ENCODE measurements at regions not wholly inside any gene's neighbourhood (a gene's known extent, or its start where the extent isn't known, plus 50 kb on each side); places are given as distances from the start of the nearest gene placed in this dataset.

GRCh38 chr4:56212774-56213173, 174.5 kb downstream of the AASDH start:
- H3K4me1 ChIP-seq (ENCODE audit: control extremely low read depth in 1 of 4, control insufficient read depth in 4 of 4, insufficient read depth in 4 of 4, low read length in 3 of 4): peaks cover 2 to 14% (median 11%) of the 10 kb centered on the region in 4 experiments
- WGBS (ENCODE audit: insufficient coverage): 95% methylated on average over 2 of the region's 2 CpGs
- no peak overlapping the region for H3K4me3 ChIP-seq (ENCODE audit: control insufficient read depth in 1 of 7, extremely low read depth in 1 of 7, insufficient read depth in 4 of 7, low read depth in 2 of 7, low read length in 6 of 7)
- POLR2A ChIA-PET: no interaction called here
- no peaks in the 10 kb centered on the region for H3K27me3 ChIP-seq (replicated peaks in 2 of 5; ENCODE audit: control insufficient read depth in 4 of 5, insufficient read depth in 5 of 5, low read length in 4 of 5)
- CTCF ChIA-PET: no interaction called here
- no peak for DNase-seq
- H3K9me3 ChIP-seq (ENCODE audit: control extremely low read depth in 1 of 5, control insufficient read depth in 4 of 5, insufficient read depth in 2 of 5, low read depth in 1 of 5, low read length in 4 of 5): peaks cover 0 to 18% (median 7%) of the 10 kb centered on the region in 5 experiments
- peaks cover 0 to 26% (median 12%) of the 10 kb centered on the region in 4 experiments for H3K36me3 ChIP-seq (ENCODE audit: control insufficient read depth in 4 of 4, insufficient read depth in 4 of 4, low read length in 3 of 4)
- no peak overlapping the region for H3K27ac ChIP-seq (ENCODE audit: insufficient read depth in 1 of 2, low read depth in 1 of 2, low read length in 2 of 2, poor library complexity in 1 of 2, severe bottlenecking in 2 of 2)

DNA sequence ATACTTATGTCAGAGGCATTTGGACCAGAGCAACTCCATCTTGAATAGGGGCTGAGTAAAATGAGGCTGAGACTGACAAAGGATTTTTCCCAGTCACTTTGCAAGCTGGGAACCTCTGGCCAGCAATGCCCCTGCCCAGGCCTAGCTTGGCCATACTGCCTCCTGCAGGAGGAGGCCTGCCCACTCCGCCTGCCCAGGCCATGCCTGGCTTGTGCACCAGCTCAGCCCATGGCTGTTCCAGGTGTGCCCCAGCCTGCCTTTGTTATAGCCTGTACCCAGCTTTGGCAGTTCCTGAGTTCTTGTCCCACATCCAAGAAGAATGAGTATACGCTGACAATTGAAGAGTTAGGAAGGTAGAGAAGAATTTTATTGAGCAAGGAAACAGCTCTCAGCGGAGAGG, 176.1 kb downstream of the AASDH start:
- 92% methylated on average over 2 of the region's 3 CpGs for WGBS (ENCODE audit: insufficient coverage)
- no peak overlapping the region for H3K27ac ChIP-seq (ENCODE audit: insufficient read depth in 1 of 2, low read depth in 1 of 2, low read length in 2 of 2, poor library complexity in 1 of 2, severe bottlenecking in 2 of 2)
- ChIA-PET POLR2A (no interaction called here), CTCF (no interaction called here)
- H3K36me3 ChIP-seq (ENCODE audit: control insufficient read depth in 4 of 4, insufficient read depth in 4 of 4, low read length in 3 of 4): peaks cover 0 to 37% (median 15%) of the 10 kb centered on the region in 4 experiments
- H3K4me3 ChIP-seq (ENCODE audit: control insufficient read depth in 1 of 7, extremely low read depth in 1 of 7, insufficient read depth in 4 of 7, low read depth in 2 of 7, low read length in 6 of 7): no peak overlapping the region
- no peaks in the 10 kb centered on the region for H3K27me3 ChIP-seq (replicated peaks in 2 of 5; ENCODE audit: control insufficient read depth in 4 of 5, insufficient read depth in 5 of 5, low read length in 4 of 5)
- H3K4me1 ChIP-seq (ENCODE audit: control extremely low read depth in 1 of 4, control insufficient read depth in 4 of 4, insufficient read depth in 4 of 4, low read length in 3 of 4): peaks cover 2 to 11% (median 9%) of the 10 kb centered on the region in 4 experiments
- H3K9me3 ChIP-seq (ENCODE audit: control extremely low read depth in 1 of 5, control insufficient read depth in 4 of 5, insufficient read depth in 2 of 5, low read depth in 1 of 5, low read length in 4 of 5): peaks cover 0 to 18% (median 7%) of the 10 kb centered on the region in 5 experiments
- no peak for DNase-seq

DNA sequence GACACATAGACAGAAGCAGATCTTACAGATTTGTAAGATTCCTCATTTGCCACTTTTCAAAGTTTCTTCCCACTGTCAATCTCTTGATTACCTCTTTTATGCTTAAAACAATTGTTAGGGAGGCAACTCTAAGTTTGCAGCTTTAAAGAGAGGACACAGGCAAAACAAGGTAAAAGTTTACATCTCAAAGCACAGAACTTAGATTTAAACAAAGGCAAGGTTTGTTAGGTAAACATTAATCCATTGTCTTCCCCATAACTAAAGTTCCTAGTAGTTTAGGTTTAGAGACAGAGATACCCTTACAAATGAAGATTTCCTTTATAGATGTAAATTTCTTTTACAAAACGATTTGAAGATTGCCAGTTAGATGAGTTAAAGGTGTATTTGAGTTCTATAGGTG, 176.9 kb downstream of the AASDH start:
- WGBS (ENCODE audit: insufficient coverage): 100% methylated on average over 1 of the region's 1 CpG
- POLR2A ChIA-PET: no interaction called here
- H3K4me1 ChIP-seq (ENCODE audit: control extremely low read depth in 1 of 4, control insufficient read depth in 4 of 4, insufficient read depth in 4 of 4, low read length in 3 of 4): peaks cover 0 to 3% (median 1%) of the 10 kb centered on the region in 4 experiments
- H3K9me3 ChIP-seq (ENCODE audit: control extremely low read depth in 1 of 5, control insufficient read depth in 4 of 5, insufficient read depth in 2 of 5, low read depth in 1 of 5, low read length in 4 of 5): peaks cover 0 to 18% (median 7%) of the 10 kb centered on the region in 5 experiments
- H3K36me3 ChIP-seq (ENCODE audit: control insufficient read depth in 4 of 4, insufficient read depth in 4 of 4, low read length in 3 of 4): peaks cover 0 to 39% (median 16%) of the 10 kb centered on the region in 4 experiments
- H3K27ac ChIP-seq (ENCODE audit: insufficient read depth in 1 of 2, low read depth in 1 of 2, low read length in 2 of 2, poor library complexity in 1 of 2, severe bottlenecking in 2 of 2): no peak overlapping the region
- no peak for DNase-seq
- no peak overlapping the region for H3K4me3 ChIP-seq (ENCODE audit: control insufficient read depth in 1 of 7, extremely low read depth in 1 of 7, insufficient read depth in 4 of 7, low read depth in 2 of 7, low read length in 6 of 7)
- CTCF ChIA-PET: no interaction called here
- no peaks in the 10 kb centered on the region for H3K27me3 ChIP-seq (replicated peaks in 2 of 5; ENCODE audit: control insufficient read depth in 4 of 5, insufficient read depth in 5 of 5, low read length in 4 of 5)

DNA sequence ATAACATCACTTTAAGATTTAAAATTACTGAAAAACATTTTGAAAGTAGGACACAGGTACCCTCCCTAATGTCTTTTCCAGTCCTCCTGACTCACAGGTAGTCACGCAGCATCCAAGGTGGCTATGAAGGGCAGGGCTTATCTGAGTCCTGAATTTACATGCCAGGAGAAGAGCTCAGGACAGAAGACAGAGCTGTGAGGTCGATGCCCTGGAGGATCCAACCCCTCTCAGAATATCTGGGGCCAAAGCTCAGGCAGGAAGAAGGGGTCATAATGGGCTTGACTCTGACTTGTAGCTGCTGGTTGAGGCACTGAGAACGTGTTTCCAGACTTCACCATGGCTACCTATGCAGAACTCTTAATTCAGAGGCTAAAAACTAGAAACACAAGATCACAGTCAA, 177.5 kb downstream of the AASDH start:
- Histone ChIP-seq H3K27ac (ENCODE audit: insufficient read depth in 1 of 2, low read depth in 1 of 2, low read length in 2 of 2, poor library complexity in 1 of 2, severe bottlenecking in 2 of 2) (no peak overlapping the region), H3K9me3 (ENCODE audit: control extremely low read depth in 1 of 5, control insufficient read depth in 4 of 5, insufficient read depth in 2 of 5, low read depth in 1 of 5, low read length in 4 of 5) (peaks cover 0 to 18% (median 7%) of the 10 kb centered on the region in 5 experiments), H3K36me3 (ENCODE audit: control insufficient read depth in 4 of 4, insufficient read depth in 4 of 4, low read length in 3 of 4) (peaks cover 0 to 39% (median 16%) of the 10 kb centered on the region in 4 experiments), H3K27me3 (replicated peaks in 2 of 5; ENCODE audit: control insufficient read depth in 4 of 5, insufficient read depth in 5 of 5, low read length in 4 of 5) (no peaks in the 10 kb centered on the region), H3K4me3 (ENCODE audit: control insufficient read depth in 1 of 7, extremely low read depth in 1 of 7, insufficient read depth in 4 of 7, low read depth in 2 of 7, low read length in 6 of 7) (no peak overlapping the region), H3K4me1 (ENCODE audit: control extremely low read depth in 1 of 4, control insufficient read depth in 4 of 4, insufficient read depth in 4 of 4, low read length in 3 of 4) (no peaks in the 10 kb centered on the region)
- ChIA-PET POLR2A (no interaction called here), CTCF (no interaction called here)
- no peak for DNase-seq
- WGBS (ENCODE audit: insufficient coverage): 100% methylated on average over 2 of the region's 3 CpGs

GRCh38 chr4:56208103-56208502, 179.2 kb downstream of the AASDH start:
- WGBS (ENCODE audit: insufficient coverage): no CpG with 5 or more reads among the region's 1 CpG
- Histone ChIP-seq H3K36me3 (ENCODE audit: control insufficient read depth in 4 of 4, insufficient read depth in 4 of 4, low read length in 3 of 4) (peaks cover 0 to 48% (median 22%) of the 10 kb centered on the region in 4 experiments), H3K9me3 (ENCODE audit: control extremely low read depth in 1 of 5, control insufficient read depth in 4 of 5, insufficient read depth in 2 of 5, low read depth in 1 of 5, low read length in 4 of 5) (peaks cover 0 to 18% (median 7%) of the 10 kb centered on the region in 5 experiments), H3K4me1 (ENCODE audit: control extremely low read depth in 1 of 4, control insufficient read depth in 4 of 4, insufficient read depth in 4 of 4, low read length in 3 of 4) (no peaks in the 10 kb centered on the region), H3K27me3 (replicated peaks in 2 of 5; ENCODE audit: control insufficient read depth in 4 of 5, insufficient read depth in 5 of 5, low read length in 4 of 5) (no peaks in the 10 kb centered on the region), H3K27ac (ENCODE audit: insufficient read depth in 1 of 2, low read depth in 1 of 2, low read length in 2 of 2, poor library complexity in 1 of 2, severe bottlenecking in 2 of 2) (no peak overlapping the region), H3K4me3 (ENCODE audit: control insufficient read depth in 1 of 7, extremely low read depth in 1 of 7, insufficient read depth in 4 of 7, low read depth in 2 of 7, low read length in 6 of 7) (no peak overlapping the region)
- ChIA-PET POLR2A (no interaction called here), CTCF (no interaction called here)
- DNase-seq: no peak

GRCh38 chr4:56206258-56206657, 181.0 kb downstream of the AASDH start:
- no peak overlapping the region for H3K27ac ChIP-seq (ENCODE audit: insufficient read depth in 1 of 2, low read depth in 1 of 2, low read length in 2 of 2, poor library complexity in 1 of 2, severe bottlenecking in 2 of 2)
- peaks cover 0 to 43% (median 19%) of the 10 kb centered on the region in 4 experiments for H3K36me3 ChIP-seq (ENCODE audit: control insufficient read depth in 4 of 4, insufficient read depth in 4 of 4, low read length in 3 of 4)
- ChIA-PET CTCF (interaction anchor here (0.6 kb wide), 1 partner anchor 14 kb away, joined by 3 read pairs; no protein-coding TSS in a partner anchor), POLR2A (no interaction called here)
- peaks cover 0 to 12% (median 3%) of the 10 kb centered on the region in 5 experiments for H3K9me3 ChIP-seq (ENCODE audit: control extremely low read depth in 1 of 5, control insufficient read depth in 4 of 5, insufficient read depth in 2 of 5, low read depth in 1 of 5, low read length in 4 of 5)
- no peak overlapping the region for H3K4me3 ChIP-seq (ENCODE audit: control insufficient read depth in 1 of 7, extremely low read depth in 1 of 7, insufficient read depth in 4 of 7, low read depth in 2 of 7, low read length in 6 of 7)
- no peak for DNase-seq
- H3K4me1 ChIP-seq (ENCODE audit: control extremely low read depth in 1 of 4, control insufficient read depth in 4 of 4, insufficient read depth in 4 of 4, low read length in 3 of 4): no peaks in the 10 kb centered on the region
- WGBS (ENCODE audit: insufficient coverage): 100% methylated on average over 3 of the region's 4 CpGs
- no peaks in the 10 kb centered on the region for H3K27me3 ChIP-seq (replicated peaks in 2 of 5; ENCODE audit: control insufficient read depth in 4 of 5, insufficient read depth in 5 of 5, low read length in 4 of 5)

DNA sequence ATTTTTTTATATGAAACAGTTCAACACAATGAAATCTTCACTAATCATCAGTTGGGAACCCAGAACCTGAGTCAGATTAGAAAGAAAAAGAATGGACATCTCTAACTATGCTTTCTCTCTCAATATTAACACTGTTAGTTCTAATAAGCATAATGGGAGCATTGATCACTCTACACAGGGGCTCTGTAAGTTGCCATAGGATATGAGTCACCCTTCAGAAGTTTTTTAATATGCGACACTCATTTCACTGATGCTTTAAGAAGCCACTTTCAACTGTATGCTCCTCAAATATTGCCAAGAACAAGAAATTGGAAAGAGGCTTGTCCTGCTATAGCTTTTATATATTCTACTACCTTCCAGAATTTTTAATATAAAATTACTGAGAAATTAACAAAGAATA, 187.0 kb downstream of the AASDH start:
- H3K27me3 ChIP-seq (replicated peaks in 2 of 5; ENCODE audit: control insufficient read depth in 4 of 5, insufficient read depth in 5 of 5, low read length in 4 of 5): no peaks in the 10 kb centered on the region
- WGBS (ENCODE audit: insufficient coverage): no CpG with 5 or more reads among the region's 1 CpG
- H3K4me1 ChIP-seq (ENCODE audit: control extremely low read depth in 1 of 4, control insufficient read depth in 4 of 4, insufficient read depth in 4 of 4, low read length in 3 of 4): no peaks in the 10 kb centered on the region
- peaks cover 2 to 13% (median 7%) of the 10 kb centered on the region in 4 experiments for H3K36me3 ChIP-seq (ENCODE audit: control insufficient read depth in 4 of 4, insufficient read depth in 4 of 4, low read length in 3 of 4)
- ChIA-PET CTCF (no interaction called here), POLR2A (no interaction called here)
- no peak overlapping the region for H3K4me3 ChIP-seq (ENCODE audit: control insufficient read depth in 1 of 7, extremely low read depth in 1 of 7, insufficient read depth in 4 of 7, low read depth in 2 of 7, low read length in 6 of 7)
- no peak for DNase-seq
- no peaks in the 10 kb centered on the region for H3K9me3 ChIP-seq (ENCODE audit: control extremely low read depth in 1 of 5, control insufficient read depth in 4 of 5, insufficient read depth in 2 of 5, low read depth in 1 of 5, low read length in 4 of 5)
- H3K27ac ChIP-seq (ENCODE audit: insufficient read depth in 1 of 2, low read depth in 1 of 2, low read length in 2 of 2, poor library complexity in 1 of 2, severe bottlenecking in 2 of 2): no peak overlapping the region
